Activated CD4-positive, alpha-beta T cell treated with anti-CD3 and anti-CD28 coated beads, Interleukin-10, Interleukin-2, amounts not matched to agents 100 ng/mL and 50 ng/mL, durations not matched to agents 16 hours and 8 hours (primary cell): ENCODE measurements at regions not wholly inside any gene's neighbourhood (a gene's known extent, or its start where the extent isn't known, plus 50 kb on each side); places are given as distances from the start of the nearest gene placed in this dataset.
"Not testable (repeated sequence)": the region's sequence is repeated elsewhere in the genome, so short reads cannot be mapped to it uniquely, and the experiment has no call there.

Experiments
- DNase-seq: peaks from one replicate; pipeline ENCODE4 v3.0.0-alpha.2; 2020

GRCh38 chr5:169411786-169412430 lies 111.0 kb upstream of the SLIT3 start:
- DNase-seq: no peak

GRCh38 chr5:169410996-169411783 lies 110.3 kb upstream of the SLIT3 start:
- no peak for DNase-seq

GRCh38 chr5:169408731-169409130 lies 107.8 kb upstream of the SLIT3 start:
- DNase-seq: no peak

- DNase-seq: no peak
Measured at GRCh38 chr5:169408171-169408570, 107.2 kb upstream of the SLIT3 start.

GRCh38 chr5:169404223-169404622 lies 103.3 kb upstream of the SLIT3 start:
- DNase-seq: no peak

GRCh38 chr5:169398515-169398914 lies 97.6 kb upstream of the SLIT3 start:
- DNase-seq: no peak

- DNase-seq: no peak
Measured at GRCh38 chr5:169395136-169395535, 94.2 kb upstream of the SLIT3 start.

- no peak for DNase-seq
Measured at GRCh38 chr5:169394371-169394770, 93.4 kb upstream of the SLIT3 start.

GRCh38 chr5:169393907-169394306 lies 93.0 kb upstream of the SLIT3 start:
- DNase-seq: no peak

GRCh38 chr5:169390265-169390664 lies 89.3 kb upstream of the SLIT3 start:
- no peak for DNase-seq

GRCh38 chr5:169389318-169389717 lies 88.4 kb upstream of the SLIT3 start:
- DNase-seq: peak; percentile 9

- no peak for DNase-seq
Measured at GRCh38 chr5:169385636-169386035, 84.7 kb upstream of the SLIT3 start.

- no peak for DNase-seq
Measured at GRCh38 chr5:169384661-169385060, 83.7 kb upstream of the SLIT3 start.

GRCh38 chr5:169374761-169375160 lies 73.8 kb upstream of the SLIT3 start:
- no peak for DNase-seq

GRCh38 chr5:169374111-169374510 lies 73.2 kb upstream of the SLIT3 start:
- no peak for DNase-seq

- DNase-seq: not testable (repeated sequence)
Measured at GRCh38 chr5:169371801-169372200, 70.9 kb upstream of the SLIT3 start.

- no peak for DNase-seq
Measured at GRCh38 chr5:169369130-169369529, 68.2 kb upstream of the SLIT3 start.

- no peak for DNase-seq
Measured at GRCh38 chr5:169367861-169368260, 66.9 kb upstream of the SLIT3 start.

- no peak for DNase-seq
Measured at GRCh38 chr5:169357291-169357690, 56.4 kb upstream of the SLIT3 start.

GRCh38 chr5:169356811-169357210 lies 55.9 kb upstream of the SLIT3 start:
- DNase-seq: no peak

GRCh38 chr5:169356181-169356580 lies 55.2 kb upstream of the SLIT3 start:
- no peak for DNase-seq

GRCh38 chr5:169354921-169355320 lies 54.0 kb upstream of the SLIT3 start:
- DNase-seq: no peak

GRCh38 chr5:169354263-169354662 lies 53.3 kb upstream of the SLIT3 start:
- DNase-seq: peak; percentile 29

GRCh38 chr5:169352901-169353300 lies 52.0 kb upstream of the SLIT3 start:
- no peak for DNase-seq

- no peak for DNase-seq
Measured at GRCh38 chr5:169351721-169352120, 50.8 kb upstream of the SLIT3 start.
